Small intestine (tissue), 7 donors: ENCODE measurements at regions not wholly inside any gene's neighbourhood (a gene's known extent, or its start where the extent isn't known, plus 50 kb on each side); places are given as distances from the start of the nearest gene placed in this dataset.
A peak's percentile ranks its signal among the peaks of the same experiment; 100 is the strongest.

Experiments used
- DNase-seq, 2 donors: peaks; one replicate each; pipeline versions ENCODE4 v3.0.0 to v3.0.0-alpha.2; 2013
- FAIRE-seq: peaks from 2 replicates; lab custom pipeline; 2012; peaks lifted over from hg19 to GRCh38; lab: Jason Lieb, UNC
- H3K27ac ChIP-seq, 3 donors: one replicate each; pipeline ENCODE4 v1.5.1; 2013; ENCODE audit warnings: low read length in 2 of 3, mild to moderate bottlenecking in 2 of 3, control low read depth in 1 of 3, inconsistent platforms in 1 of 3, low read depth in 1 of 3, moderate library complexity in 1 of 3
- H3K27me3 ChIP-seq, 3 donors: one replicate each; pipeline ENCODE4 v1.6.1; 2013; ENCODE audit warnings: low read length in 3 of 3, inconsistent platforms in 1 of 3; ENCODE audit not compliant: control insufficient read depth in 3 of 3, insufficient read depth in 3 of 3
- H3K36me3 ChIP-seq, 3 donors: one replicate each; pipeline ENCODE4 v1.6.1; 2013; ENCODE audit warnings: low read length in 3 of 3, inconsistent platforms in 1 of 3, low read depth in 1 of 3, mild to moderate bottlenecking in 1 of 3, moderate library complexity in 1 of 3; ENCODE audit not compliant: control insufficient read depth in 3 of 3, insufficient read depth in 2 of 3
- H3K4me1 ChIP-seq, 3 donors: one replicate each; pipeline ENCODE4 v1.6.1; 2013; ENCODE audit warnings: low read length in 2 of 3, inconsistent platforms in 1 of 3, low read depth in 1 of 3, mild to moderate bottlenecking in 1 of 3, moderate library complexity in 1 of 3; ENCODE audit not compliant: control insufficient read depth in 3 of 3, insufficient read depth in 2 of 3
- H3K4me3 ChIP-seq, 3 donors: one replicate each; pipeline ENCODE4 v1.5.1; 2013; ENCODE audit warnings: low read length in 3 of 3, control low read depth in 1 of 3, inconsistent platforms in 1 of 3, low read depth in 1 of 3, mild to moderate bottlenecking in 1 of 3, moderate library complexity in 1 of 3
- H3K9me3 ChIP-seq, 2 donors: one replicate each; pipeline ENCODE4 v1.6.1; 2013; ENCODE audit warnings: low read depth in 1 of 2, low read length in 1 of 2; ENCODE audit not compliant: control insufficient read depth in 2 of 2, insufficient read depth in 1 of 2
- WGBS, 3 donors: extraction: QIAGEN DNeasy Blood & Tissue Kit; methylation state at CpG; one replicate each; pipeline ENCODE4 v1.1.7; 2013; 5-methylcytosine and 5-hydroxymethylcytosine counted together
- donor health status: healthy with polysubstance abuse.
- donor health status: control.
- donor health status: control.
- donor health status: Bipolar disorder and iron deficiency.
- donor health status: healthy.

- H3K27ac ChIP-seq, result no peak overlapping the region
- WGBS, 3 donors, result 92 to 98% (median 92%) methylated on average over 3 of the region's 3 CpGs
- H3K27me3 ChIP-seq, result no peaks in the 10 kb centered on the region
- no peak overlapping the region for H3K4me3 ChIP-seq
- H3K9me3 ChIP-seq, result no peaks in the 10 kb centered on the region
- DNase-seq (peak in 1 of 2 donors; percentile 28), FAIRE-seq (no peak)
- H3K4me1 ChIP-seq, result no peaks in the 10 kb centered on the region
- no peaks in the 10 kb centered on the region for H3K36me3 ChIP-seq
Measured at GRCh38 chr1:212182579-212182978, 102.6 kb upstream of the PPP2R5A start.

DNA sequence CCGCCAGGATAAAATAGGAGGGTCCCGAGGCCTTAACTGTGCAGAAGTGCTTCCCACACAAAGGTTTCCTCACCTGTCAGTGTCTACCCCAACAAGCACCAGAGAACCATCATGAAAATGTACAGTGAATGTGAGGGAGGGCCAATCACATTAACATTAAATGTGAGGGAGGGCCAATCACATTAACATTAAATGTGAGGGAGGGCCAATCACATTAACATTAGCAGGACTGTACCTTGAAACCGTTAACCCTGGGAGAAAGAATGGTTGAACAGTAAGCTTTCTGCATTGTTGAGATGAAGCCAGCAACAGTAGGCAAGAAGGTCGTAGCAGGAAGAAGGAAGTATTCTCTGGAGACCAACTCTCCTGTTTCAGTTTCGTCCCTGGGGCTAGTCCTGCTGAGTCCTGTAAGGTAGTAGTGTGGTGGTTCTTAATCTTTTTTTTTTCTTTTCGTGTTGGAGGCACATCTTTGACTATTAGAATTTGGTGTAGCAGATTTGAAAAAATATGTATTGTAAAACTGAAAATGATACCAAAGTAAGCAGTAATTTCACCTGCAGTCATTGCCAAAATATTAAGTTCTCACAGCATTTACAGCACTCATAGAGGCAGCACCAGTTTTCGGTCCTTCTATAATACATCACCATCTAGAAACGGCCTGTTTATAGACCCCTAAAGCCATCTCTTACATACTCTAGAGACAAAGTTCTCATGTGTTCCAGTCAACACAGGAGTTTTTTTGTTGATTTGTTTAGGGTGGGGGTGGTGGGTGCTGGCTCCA, 98.6 kb upstream of the PPP2R5A start:
- FAIRE-seq, result no peak
- no peaks in the 10 kb centered on the region for H3K27me3 ChIP-seq
- DNase-seq, result peak; percentile 49 to 83
- no peaks in the 10 kb centered on the region for H3K4me1 ChIP-seq
- 34 to 47% (median 38%) methylated on average over 8 of the region's 8 CpGs for WGBS, 3 donors
- no peaks in the 10 kb centered on the region for H3K9me3 ChIP-seq
- no peaks in the 10 kb centered on the region for H3K36me3 ChIP-seq
- H3K4me3 ChIP-seq, result no peak overlapping the region
- H3K27ac ChIP-seq, result peak overlapping the region in 2 of 3 donors; percentile 21 to 33

GRCh38 chr1:212188599-212189351, 96.4 kb upstream of the PPP2R5A start:
- Histone ChIP-seq H3K4me1 (no peaks in the 10 kb centered on the region), H3K4me3 (no peak overlapping the region), H3K9me3 (no peaks in the 10 kb centered on the region), H3K27me3 (no peaks in the 10 kb centered on the region), H3K36me3 (no peaks in the 10 kb centered on the region), H3K27ac (no peak overlapping the region)
- DNase-seq, result peak in 1 of 2 donors; percentile 43
- FAIRE-seq, result no peak
- WGBS, 3 donors, result 80 to 85% (median 84%) methylated on average over 6 of the region's 6 CpGs

GRCh38 chr1:212189352-212189738, 95.9 kb upstream of the PPP2R5A start:
- Histone ChIP-seq H3K4me1 (no peaks in the 10 kb centered on the region), H3K27ac (no peak overlapping the region), H3K36me3 (no peaks in the 10 kb centered on the region), H3K4me3 (no peak overlapping the region), H3K27me3 (no peaks in the 10 kb centered on the region), H3K9me3 (no peaks in the 10 kb centered on the region)
- FAIRE-seq (no peak), DNase-seq (no peak)
- 80 to 89% (median 87%) methylated on average over 3 of the region's 3 CpGs for WGBS, 3 donors

DNA sequence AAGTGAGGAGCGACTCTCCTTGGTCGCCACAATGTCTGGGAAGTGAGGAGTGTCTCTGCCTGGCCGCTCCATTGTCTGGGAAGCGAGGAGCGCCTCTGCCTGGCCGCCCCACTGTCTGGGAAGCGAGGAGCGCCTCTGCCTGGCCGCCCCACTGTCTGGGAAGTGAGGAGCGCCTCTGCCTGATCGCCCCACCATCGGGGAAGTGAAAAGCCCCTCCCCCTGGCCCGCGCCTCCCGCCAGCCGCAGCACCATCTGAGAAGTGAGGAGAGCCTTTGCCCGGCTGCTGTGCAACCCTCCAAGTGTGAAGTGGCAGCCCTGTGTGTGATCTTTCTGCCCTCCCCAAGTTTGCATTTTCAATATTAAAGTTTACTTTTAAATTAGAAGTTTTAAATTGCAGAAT, 95.0 kb upstream of the PPP2R5A start:
- 84 to 90% (median 85%) methylated on average over 17 of the region's 17 CpGs for WGBS, 3 donors
- Histone ChIP-seq H3K4me1 (no peaks in the 10 kb centered on the region), H3K27me3 (no peaks in the 10 kb centered on the region), H3K4me3 (no peak overlapping the region), H3K36me3 (no peaks in the 10 kb centered on the region), H3K9me3 (peaks cover 0 to 2% of the 10 kb centered on the region in 2 donors), H3K27ac (no peak overlapping the region)
- no peak for FAIRE-seq
- DNase-seq, result no peak

DNA sequence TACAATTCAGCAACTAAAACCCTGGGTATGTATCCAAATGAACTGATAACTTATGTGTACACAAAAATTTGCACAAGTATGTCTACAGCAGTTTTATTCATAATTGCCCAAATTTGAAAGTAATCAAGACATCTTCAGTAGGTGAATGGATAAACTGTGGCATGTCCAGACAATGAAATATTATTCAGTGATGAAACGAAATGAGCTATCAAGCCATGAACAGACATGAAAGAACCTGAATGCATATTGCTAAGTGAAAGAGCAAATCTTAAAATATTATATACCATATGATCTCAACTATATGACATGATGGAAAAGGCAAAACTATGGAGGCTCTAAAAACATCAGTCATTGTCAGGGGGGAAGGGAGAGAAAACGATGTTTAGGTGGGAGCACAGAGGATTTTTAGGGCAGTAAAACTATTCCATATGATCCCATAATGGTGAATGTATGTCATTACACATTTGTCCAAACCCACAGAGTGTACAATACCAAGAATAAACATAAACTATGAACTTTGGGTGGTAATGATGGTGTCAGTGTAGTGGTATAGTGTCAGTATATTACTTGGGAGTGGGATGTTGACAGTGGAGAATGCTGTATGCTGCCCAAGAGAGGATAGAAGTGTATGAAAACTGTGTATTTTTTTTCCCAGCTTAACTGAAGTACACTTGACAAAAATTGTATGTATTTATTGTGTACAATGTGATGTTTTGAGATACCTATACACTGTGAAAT, 92.8 kb upstream of the PPP2R5A start:
- 38 to 62% (median 60%) methylated on average over 2 of the region's 2 CpGs for WGBS, 3 donors
- no peak for DNase-seq
- FAIRE-seq, result no peak
- Histone ChIP-seq H3K27ac (no peak overlapping the region), H3K27me3 (no peaks in the 10 kb centered on the region), H3K36me3 (no peaks in the 10 kb centered on the region), H3K4me1 (no peaks in the 10 kb centered on the region), H3K9me3 (peaks cover 0 to 8% of the 10 kb centered on the region in 2 donors), H3K4me3 (no peak overlapping the region)

GRCh38 chr1:212196355-212196754, 88.9 kb upstream of the PPP2R5A start:
- Histone ChIP-seq H3K27ac (no peak overlapping the region), H3K9me3 (peaks cover 0 to 14% of the 10 kb centered on the region in 2 donors), H3K4me3 (no peak overlapping the region), H3K36me3 (no peaks in the 10 kb centered on the region), H3K4me1 (no peaks in the 10 kb centered on the region), H3K27me3 (no peaks in the 10 kb centered on the region)
- DNase-seq, result no peak
- FAIRE-seq, result no peak
- WGBS, 3 donors, result 97 to 98% (median 97%) methylated on average over 3 of the region's 3 CpGs

- H3K9me3 ChIP-seq, result peaks cover 0 to 8% of the 10 kb centered on the region in 2 donors
- FAIRE-seq (no peak), DNase-seq (no peak)
- H3K36me3 ChIP-seq, result no peaks in the 10 kb centered on the region
- WGBS, 3 donors, result 68 to 87% (median 74%) methylated on average over 3 of the region's 3 CpGs
- H3K4me1 ChIP-seq, result no peaks in the 10 kb centered on the region
- H3K27ac ChIP-seq, result no peak overlapping the region
- H3K27me3 ChIP-seq, result no peaks in the 10 kb centered on the region
- no peak overlapping the region for H3K4me3 ChIP-seq
Measured at GRCh38 chr1:212201461-212201860, 83.7 kb upstream of the PPP2R5A start.
